Spleen (tissue), 11 donors: ENCODE measurements at regions not wholly inside any gene's neighbourhood (a gene's known extent, or its start where the extent isn't known, plus 50 kb on each side); places are given as distances from the start of the nearest gene placed in this dataset.

Experiments
- DNase-seq: peaks from one replicate; pipeline ENCODE4 v3.0.0-alpha.2; 2020
- H3K27ac ChIP-seq, 8 donors: fragments of 200-600 bp; sonication (generic) in 7 of 8; 1 replicate in 4 of 8; 2 replicates in 4 of 8; pipeline versions ENCODE4 v1.5.0 to v1.8.0; 2016 to 2021; ENCODE audit warnings: inconsistent platforms in 4 of 8, mild to moderate bottlenecking in 4 of 8, moderate library complexity in 1 of 8
- H3K27me3 ChIP-seq, 7 donors: fragments of 200-600 bp; sonication (generic) in 6 of 7; replicated peaks in 1 of 7; 1 replicate in 4 of 7; 2 replicates in 3 of 7; pipeline versions ENCODE4 v1.5.0 to v1.8.0; 2016 to 2021; ENCODE audit warnings: inconsistent platforms in 3 of 7, mild to moderate bottlenecking in 1 of 7
- H3K36me3 ChIP-seq, 6 donors: fragments of 200-600 bp; sonication (generic) in 5 of 6; 1 replicate in 4 of 6; 2 replicates in 2 of 6; pipeline versions ENCODE4 v1.5.0 to v1.8.0; 2016 to 2021; ENCODE audit warnings: inconsistent platforms in 2 of 6
- H3K4me1 ChIP-seq, 6 donors: fragments of 200-600 bp; sonication (generic) in 5 of 6; 1 replicate in 3 of 6; 2 replicates in 3 of 6; pipeline versions ENCODE4 v1.5.0 to v1.8.0; 2016 to 2021; ENCODE audit warnings: inconsistent platforms in 3 of 6
- H3K4me3 ChIP-seq, 8 donors: fragments of 200-600 bp; sonication (generic) in 7 of 8; 1 replicate in 4 of 8; 2 replicates in 4 of 8; pipeline versions ENCODE4 v1.5.0 to v1.8.0; 2016 to 2021; ENCODE audit warnings: inconsistent platforms in 4 of 8, mild to moderate bottlenecking in 4 of 8, moderate library complexity in 2 of 8
- H3K9me3 ChIP-seq, 8 donors: fragments of 200-600 bp; sonication (generic) in 7 of 8; 1 replicate in 4 of 8; 2 replicates in 4 of 8; pipeline versions ENCODE4 v1.5.0 to v1.8.0; 2016 to 2021; ENCODE audit warnings: inconsistent platforms in 4 of 8
- CTCF ChIP-seq, 11 experiments: fragments of 200-600 bp in 7 of 11; fragments of 450-650 bp in 4 of 11; sonication (generic) in 4 of 11; IDR thresholded peaks in 8 of 11; conservative IDR thresholded peaks in 3 of 11; 1 replicate in 7 of 11; 2 replicates in 4 of 11; pipeline versions ENCODE4 v1.4.0 to v1.8.0; 2016 to 2021; ENCODE audit warnings: antibody characterized with exemption in 11 of 11, inconsistent platforms in 4 of 11, mild to moderate bottlenecking in 1 of 11
- POLR2A ChIP-seq, 3 donors: fragments of 450-650 bp; IDR thresholded peaks; one replicate each; pipeline ENCODE4 v1.5.1; 2017; ENCODE audit warnings: antibody characterized with exemption in 3 of 3, mild to moderate bottlenecking in 1 of 3
- POLR2AphosphoS5 ChIP-seq, 3 donors: sonication (generic); formaldehyde crosslinking; IDR thresholded peaks; one replicate each; pipeline ENCODE4 v1.5.1; 2017; ENCODE audit warnings: antibody characterized with exemption in 3 of 3
- WGBS, 5 donors: extraction: QIAGEN DNeasy Blood & Tissue Kit in 3 of 5; methylation state at CpG; one replicate each; pipeline versions ENCODE4 v1.1.5 to v1.1.7; 2013 to 2018; 5-methylcytosine and 5-hydroxymethylcytosine counted together
- intact Hi-C: fragments of 100-400 bp; cut with DNase I; formaldehyde crosslinking; loops from one replicate; pipeline ENCODE4 v1.15.0; 2023; ENCODE audit warnings: low total_unique reads
- donor health status: healthy with polysubstance abuse.
- donor health status: DM: no; HTN: no; CAD: no; lungs with moderate emphysema.
- donor health status: DM: no; HTN: no; CAD: no.
- donor health status: Bipolar disorder and iron deficiency.
- donor health status: healthy.
- donor health status: DM: no; HTN: no; CAD: no.
- donor health status: DM: yes; HTN: yes; CAD: no.

DNA sequence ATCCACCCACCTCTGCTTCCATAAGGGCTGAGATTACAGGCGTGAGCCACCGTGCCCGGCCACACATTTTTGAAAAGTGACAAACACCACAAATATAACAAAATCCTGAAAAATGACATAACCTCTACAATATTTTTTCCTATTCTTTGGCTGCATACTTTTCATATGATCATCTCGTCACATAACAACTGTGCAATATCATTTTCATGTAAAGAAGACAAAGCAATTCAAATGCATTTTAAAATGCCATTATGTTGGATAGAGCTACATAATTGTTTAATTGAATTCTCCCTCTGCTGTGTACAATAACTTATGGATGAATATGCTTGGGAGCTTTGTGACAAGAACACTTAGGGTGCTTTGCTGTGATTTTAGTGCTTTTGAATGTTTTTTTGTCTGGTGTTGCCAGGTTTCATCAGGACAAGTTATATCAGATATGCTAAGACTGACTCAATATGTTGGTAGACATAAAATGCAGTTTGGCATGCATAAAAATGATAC is 132.9 kb downstream of the CHIC2 start:
- peaks cover 0 to 20% (median 3%) of the 10 kb centered on the region in 6 donors for H3K4me1 ChIP-seq
- intact Hi-C loops = no loop called here
- 90 to 99% (median 95%) methylated on average over 4 of the region's 4 CpGs for WGBS, 5 donors

DNA sequence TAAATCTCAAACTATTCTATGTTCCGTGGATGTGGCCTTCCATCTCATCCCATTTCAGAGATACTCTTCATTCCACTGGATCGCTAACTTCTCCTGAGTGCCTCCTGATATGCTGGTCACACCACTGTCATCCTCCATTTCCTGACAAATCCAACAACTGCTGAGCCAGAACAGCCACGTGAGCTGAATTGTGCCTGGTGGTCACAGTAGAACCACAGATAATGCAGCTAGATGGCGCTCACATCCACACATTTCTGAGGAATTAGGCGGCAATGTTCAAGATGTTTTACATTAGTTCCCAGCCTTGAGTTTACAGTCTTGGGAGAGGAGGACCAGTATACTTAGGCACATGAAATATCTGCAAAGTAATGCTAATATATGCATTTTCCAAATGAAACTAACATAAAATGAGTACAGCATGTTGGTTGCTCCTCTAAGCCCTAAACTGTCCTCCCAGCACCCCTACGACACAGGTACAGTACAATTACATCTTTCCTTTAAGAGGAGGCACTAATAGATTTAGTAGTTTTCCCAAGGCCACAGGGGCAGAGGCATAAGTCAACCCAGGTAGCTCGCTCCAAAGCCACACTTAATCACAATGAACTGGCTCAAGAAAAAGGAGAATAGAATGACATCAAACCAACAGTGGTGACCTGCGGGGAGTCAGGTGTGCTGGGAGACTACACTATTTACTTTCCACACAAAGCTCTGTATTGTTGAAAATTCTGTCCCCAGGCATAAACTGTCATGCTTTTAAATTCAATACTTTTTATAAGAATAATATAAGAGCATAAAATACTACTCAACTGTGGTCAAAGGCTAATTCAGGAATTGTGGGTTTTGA is 134.2 kb downstream of the CHIC2 start:
- 36 to 42% (median 37%) methylated on average over 8 of the region's 8 CpGs for WGBS, 5 donors
- Histone ChIP-seq H3K36me3 (no peaks in the 10 kb centered on the region), H3K4me3 (no peak overlapping the region), H3K27me3 (peaks cover 0 to 7% (median 0%) of the 10 kb centered on the region in 7 donors), H3K27ac (peak overlapping the region in 1 of 8 donors; percentile 24), H3K4me1 (peaks cover 0 to 20% (median 3%) of the 10 kb centered on the region in 6 donors), H3K9me3 (no peaks in the 10 kb centered on the region)
- intact Hi-C loops = loop anchor here (5.0 kb wide), 1 partner anchor 287 kb away; no protein-coding TSS in a partner anchor
- TF ChIP-seq CTCF (IDR thresholded peaks at IDR 0.05 in 8 of 11, conservative IDR thresholded peaks at IDR 0.05 in 3 of 11) (peak; percentile 55 to 89 (median 79)), POLR2AphosphoS5 (IDR thresholded peaks at IDR 0.05) (peak in 1 of 3 donors; percentile 53), POLR2A (IDR thresholded peaks at IDR 0.05) (no peak)
- no peak for DNase-seq

More for the DNA sequence above, 132.9 kb downstream of the CHIC2 start:
- peaks cover 0 to 7% (median 0%) of the 10 kb centered on the region in 7 donors for H3K27me3 ChIP-seq
- H3K9me3 ChIP-seq = no peaks in the 10 kb centered on the region
- H3K36me3 ChIP-seq = no peaks in the 10 kb centered on the region
- H3K27ac ChIP-seq = no peak overlapping the region
- no peak overlapping the region for H3K4me3 ChIP-seq
- TF ChIP-seq CTCF (IDR thresholded peaks at IDR 0.05 in 8 of 11, conservative IDR thresholded peaks at IDR 0.05 in 3 of 11) (no peak), POLR2A (IDR thresholded peaks at IDR 0.05) (no peak), POLR2AphosphoS5 (IDR thresholded peaks at IDR 0.05) (no peak)
- no peak for DNase-seq

DNA sequence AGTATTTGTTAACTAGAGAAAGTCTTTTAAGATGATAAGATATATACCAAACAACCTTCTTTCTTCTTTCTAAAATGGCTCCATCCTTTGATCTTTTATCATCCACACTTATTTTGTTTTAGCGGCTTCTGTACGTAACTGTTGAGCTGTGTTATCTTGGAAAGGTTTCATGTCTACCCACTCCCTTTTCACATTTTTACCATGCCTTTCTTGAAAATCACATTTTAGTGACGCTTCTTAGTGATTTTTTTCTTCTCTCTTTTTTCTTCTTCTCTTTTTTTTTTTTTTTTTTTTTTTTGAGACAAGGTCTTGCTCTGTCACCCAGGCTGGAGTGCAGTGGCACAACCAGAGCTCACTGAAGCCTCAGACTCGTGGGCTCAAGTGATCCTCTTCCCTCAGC is 135.1 kb downstream of the CHIC2 start:
- no peaks in the 10 kb centered on the region for H3K36me3 ChIP-seq
- H3K27me3 ChIP-seq = peaks cover 0 to 7% (median 0%) of the 10 kb centered on the region in 7 donors
- WGBS, 5 donors = 58 to 79% (median 66%) methylated on average over 4 of the region's 4 CpGs
- TF ChIP-seq CTCF (IDR thresholded peaks at IDR 0.05 in 8 of 11, conservative IDR thresholded peaks at IDR 0.05 in 3 of 11) (no peak), POLR2AphosphoS5 (IDR thresholded peaks at IDR 0.05) (no peak), POLR2A (IDR thresholded peaks at IDR 0.05) (no peak)
- no peak for DNase-seq
- intact Hi-C loops = loop anchor here (5.0 kb wide), 1 partner anchor 288 kb away; no protein-coding TSS in a partner anchor
- no peaks in the 10 kb centered on the region for H3K9me3 ChIP-seq
- peaks cover 0 to 20% (median 3%) of the 10 kb centered on the region in 6 donors for H3K4me1 ChIP-seq
- no peak overlapping the region for H3K4me3 ChIP-seq
- peak overlapping the region in 1 of 8 donors; percentile 24 for H3K27ac ChIP-seq

DNA sequence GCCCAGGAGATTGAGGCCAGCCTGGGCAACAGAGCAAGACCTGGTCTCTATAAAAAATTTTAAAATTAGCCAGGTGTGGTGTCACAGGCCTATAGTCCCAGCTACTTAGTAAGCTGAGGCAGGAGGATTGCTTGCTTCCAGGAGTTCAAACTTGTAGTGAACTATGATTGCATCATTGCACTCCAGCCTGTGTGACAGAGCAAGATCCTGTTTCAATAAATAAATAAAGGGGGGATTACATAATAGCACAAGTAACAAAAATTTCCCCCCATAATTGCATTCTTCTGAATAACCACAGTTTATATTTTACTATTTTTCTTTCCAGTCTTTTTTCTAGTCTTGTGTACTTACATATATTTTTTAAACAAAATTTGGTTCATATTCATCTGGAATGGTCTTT is 135.6 kb downstream of the CHIC2 start:
- TF ChIP-seq POLR2AphosphoS5 (IDR thresholded peaks at IDR 0.05) (no peak), POLR2A (IDR thresholded peaks at IDR 0.05) (no peak), CTCF (IDR thresholded peaks at IDR 0.05 in 8 of 11, conservative IDR thresholded peaks at IDR 0.05 in 3 of 11) (no peak)
- peaks cover 0 to 7% (median 0%) of the 10 kb centered on the region in 7 donors for H3K27me3 ChIP-seq
- no peak overlapping the region for H3K4me3 ChIP-seq
- H3K36me3 ChIP-seq = no peaks in the 10 kb centered on the region
- H3K4me1 ChIP-seq = peaks cover 0 to 20% (median 3%) of the 10 kb centered on the region in 6 donors
- intact Hi-C loops = loop anchor here (5.0 kb wide), 1 partner anchor 288 kb away; no protein-coding TSS in a partner anchor
- H3K9me3 ChIP-seq = no peaks in the 10 kb centered on the region
- peak overlapping the region in 1 of 8 donors; percentile 2 for H3K27ac ChIP-seq
- DNase-seq = no peak
